SH-SY5Y (cell line): ENCODE measurements at regions not wholly inside any gene's neighbourhood (a gene's known extent, or its start where the extent isn't known, plus 50 kb on each side); places are given as distances from the start of the nearest gene placed in this dataset.

Experiments
- GATA2 ChIP-seq: IDR thresholded peaks from 2 replicates; pipeline ENCODE4 v1.6.1; 2011; ENCODE audit warnings: mild to moderate bottlenecking, low read depth, low read length
- GATA3 ChIP-seq: IDR thresholded peaks from 2 replicates; pipeline ENCODE4 v1.6.1; 2011; ENCODE audit warnings: low read depth, mild to moderate bottlenecking, low read length, moderate library complexity

DNA sequence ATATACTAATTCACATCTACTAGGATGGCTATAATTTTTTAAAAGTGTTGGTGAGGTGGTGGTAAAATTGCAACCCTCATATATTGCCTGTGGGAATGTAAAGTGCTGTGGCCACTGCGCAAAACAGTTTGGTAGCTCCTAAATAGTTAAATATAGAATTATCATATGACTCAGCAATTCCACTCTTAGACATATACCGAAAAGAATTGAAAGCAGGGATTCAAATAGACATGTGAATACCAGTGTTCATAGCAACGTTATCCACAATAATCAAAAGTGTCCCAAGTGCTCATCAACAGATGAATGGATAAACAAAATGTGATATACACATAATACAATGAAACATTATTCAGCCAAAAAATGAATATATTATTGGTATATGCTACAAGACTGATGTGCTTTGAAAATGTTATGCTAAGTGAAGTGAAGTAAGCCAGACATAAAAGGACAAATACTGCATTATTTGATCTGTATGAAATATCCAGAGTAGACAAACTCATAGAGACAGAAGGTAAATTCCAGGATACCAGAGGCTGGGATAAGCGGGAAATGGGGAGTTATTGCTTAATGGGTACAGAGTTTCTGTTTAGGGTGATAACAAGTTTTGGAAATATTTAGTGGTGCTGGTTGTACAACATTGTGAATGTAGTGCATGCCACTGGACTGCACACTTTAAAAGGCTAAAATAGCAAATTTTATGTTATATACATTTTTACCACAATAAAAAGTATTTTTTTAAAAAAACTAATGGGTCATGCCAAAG is 342.5 kb downstream of the SEC16B start:
- TF ChIP-seq GATA3, result no peak
- TF ChIP-seq GATA2, result no peak

DNA sequence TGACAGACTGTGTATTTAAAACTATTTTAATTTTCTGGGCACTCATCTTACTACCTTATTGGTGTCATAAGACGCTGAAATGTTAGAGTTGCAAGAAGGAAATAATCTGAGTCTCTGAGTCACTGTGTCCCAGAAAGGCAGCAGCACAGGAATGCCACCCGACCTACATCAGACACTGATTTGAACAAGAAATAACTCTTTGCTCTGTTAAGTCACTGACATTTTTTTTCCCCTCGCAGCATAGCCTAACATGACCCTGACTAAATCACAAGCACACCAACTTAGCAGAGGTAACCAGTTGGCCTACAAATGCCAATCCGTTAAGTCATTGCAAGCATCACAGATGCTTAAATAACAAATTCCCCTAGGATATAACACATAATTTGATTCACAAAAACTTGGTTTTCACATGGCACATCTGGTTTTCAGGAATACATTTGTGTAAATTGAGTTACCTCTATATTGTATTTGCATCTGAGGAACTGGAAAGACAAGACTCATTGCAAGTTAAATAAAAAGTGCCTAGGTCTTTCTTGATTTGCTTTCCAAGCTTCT is 349.1 kb downstream of the SEC16B start:
- TF ChIP-seq GATA2 (no peak), GATA3 (no peak)

DNA sequence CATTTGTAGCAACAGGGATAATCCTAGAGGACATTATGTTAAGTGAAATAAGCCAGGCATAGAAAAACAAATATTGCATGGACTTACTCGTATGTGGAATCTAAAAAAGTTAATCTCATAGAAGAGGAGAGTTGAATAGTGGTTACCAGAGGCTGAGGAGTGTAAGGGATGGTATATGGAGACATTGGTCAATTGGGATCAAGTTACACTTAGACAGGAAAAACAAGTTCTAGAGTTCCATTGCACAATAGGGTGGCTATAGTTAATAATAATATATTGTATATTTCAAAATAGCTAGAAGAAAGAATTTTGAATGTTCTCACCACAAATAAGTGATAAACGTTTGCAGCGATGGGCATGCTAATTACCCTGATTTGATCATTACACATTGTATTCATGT is 354.6 kb downstream of the SEC16B start:
- TF ChIP-seq GATA3 (no peak), GATA2 (no peak)

DNA sequence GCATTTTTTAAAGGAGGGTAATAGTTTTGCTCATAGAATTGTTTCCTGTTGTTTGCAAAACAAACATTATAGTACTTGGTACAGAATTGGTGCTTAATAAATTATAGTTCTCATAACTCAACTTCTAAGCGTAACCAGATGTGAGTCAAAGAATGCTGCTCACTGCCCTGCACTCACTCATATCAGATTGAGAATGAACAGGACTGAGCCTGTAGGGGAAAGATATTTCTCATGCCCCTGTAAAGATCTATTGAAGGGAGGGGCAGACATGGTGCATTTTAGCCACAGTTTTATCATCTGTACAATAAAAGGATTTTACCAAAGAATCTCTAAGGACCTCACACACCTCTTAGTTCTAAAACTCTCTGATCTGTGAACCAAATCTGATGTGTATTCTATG is 358.5 kb downstream of the SEC16B start:
- TF ChIP-seq GATA2 (peak; percentile 91), GATA3 (peak; percentile 87)

DNA sequence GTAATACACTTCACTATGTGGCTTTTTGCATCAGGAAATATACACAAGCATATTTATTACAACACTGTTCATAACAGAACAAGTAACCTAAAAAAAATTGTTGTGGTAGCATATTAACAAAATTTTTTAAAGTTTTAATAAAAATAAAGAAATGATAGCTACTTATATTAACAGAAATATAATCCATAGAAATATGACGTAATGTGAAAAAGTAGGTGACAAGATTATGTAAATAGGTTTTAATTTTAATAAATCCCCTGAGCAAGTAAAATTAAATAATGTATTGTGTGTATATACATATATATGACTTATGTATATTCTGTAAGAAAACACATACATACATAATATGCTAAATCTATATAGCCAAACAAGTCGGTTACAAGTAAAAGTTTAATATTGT is 359.9 kb downstream of the SEC16B start:
- TF ChIP-seq GATA2, result no peak
- no peak for TF ChIP-seq GATA3

DNA sequence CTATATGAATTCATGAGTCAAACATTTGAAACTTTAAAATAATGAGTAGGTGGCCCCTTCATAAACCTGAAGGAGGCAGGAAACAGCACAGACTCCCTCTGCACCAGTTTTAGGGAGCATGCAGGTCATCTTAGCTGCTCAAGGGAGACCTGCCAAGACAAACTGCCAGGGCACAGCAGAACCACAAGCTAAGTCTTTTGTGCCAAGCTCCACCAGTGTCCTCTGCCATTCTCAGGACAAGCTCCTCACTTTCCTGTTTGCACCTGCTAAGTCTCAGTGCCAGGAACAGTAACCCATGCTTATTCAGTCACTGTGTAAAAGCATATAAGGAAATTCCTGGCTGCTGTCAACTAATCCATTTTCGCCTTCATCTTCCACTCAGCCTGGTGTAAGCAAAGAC is 368.9 kb downstream of the SEC16B start:
- no peak for TF ChIP-seq GATA3
- no peak for TF ChIP-seq GATA2

DNA sequence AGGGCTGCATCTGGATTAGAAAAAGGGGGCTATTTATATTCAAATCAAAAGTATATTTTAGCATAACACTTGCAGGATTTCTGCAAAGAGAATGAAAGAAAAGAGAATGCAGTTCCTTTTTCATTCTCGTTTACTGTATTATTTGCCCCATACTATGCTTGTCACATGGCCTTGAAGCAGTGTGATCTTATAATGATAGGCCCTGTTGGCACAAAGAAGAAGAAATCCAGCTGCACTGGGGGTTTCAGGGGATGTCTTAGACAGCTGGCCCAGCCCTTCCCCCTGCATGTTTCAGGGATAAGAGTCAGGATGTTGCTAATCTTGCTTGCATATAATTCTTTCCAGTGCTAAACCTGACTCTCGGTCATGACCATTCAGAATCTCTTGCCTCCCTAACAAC is 369.5 kb downstream of the SEC16B start:
- TF ChIP-seq GATA2 (no peak), GATA3 (0 out of 2 replicates have a peak, but pooled peaks have one; percentile 24)

DNA sequence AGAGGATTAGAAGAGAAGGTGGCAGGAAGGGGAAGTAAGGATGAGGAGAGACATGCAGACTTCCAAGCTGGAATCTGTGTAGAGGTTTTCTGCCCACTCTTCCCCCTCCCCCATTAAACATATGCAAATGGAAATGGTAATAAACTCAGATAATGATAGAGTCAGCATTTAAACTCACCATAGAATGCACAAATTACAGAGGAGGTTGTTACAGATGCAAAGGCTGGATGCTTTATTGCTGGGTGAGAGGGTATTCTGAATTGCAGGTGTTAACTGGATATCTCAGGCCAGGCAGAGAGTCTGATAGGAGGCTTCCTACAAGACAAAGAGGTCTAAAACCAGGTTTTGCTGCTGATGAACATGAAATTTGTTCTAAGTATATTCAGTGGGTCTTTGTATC is 372.5 kb downstream of the SEC16B start:
- TF ChIP-seq GATA3 (no peak), GATA2 (no peak)

DNA sequence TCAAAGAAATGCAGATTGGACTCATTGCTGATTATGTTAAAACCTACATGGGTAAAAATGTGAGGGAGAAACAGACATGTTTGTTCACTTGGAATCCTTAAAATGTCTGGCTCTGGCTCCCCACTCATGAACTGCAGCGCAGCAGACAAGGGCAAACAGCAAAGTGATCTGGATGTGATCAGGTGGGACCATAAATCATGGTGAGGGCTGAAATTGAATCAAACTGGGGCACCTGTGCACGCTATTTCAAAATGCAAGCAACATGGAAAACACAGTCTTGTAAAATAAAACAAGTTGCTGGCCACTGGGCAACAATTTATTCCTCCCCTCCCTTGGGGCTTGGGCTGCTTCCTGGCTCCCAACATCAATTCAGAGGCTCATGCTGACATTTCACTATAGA is 373.4 kb downstream of the SEC16B start:
- TF ChIP-seq GATA2 (no peak), GATA3 (no peak)

DNA sequence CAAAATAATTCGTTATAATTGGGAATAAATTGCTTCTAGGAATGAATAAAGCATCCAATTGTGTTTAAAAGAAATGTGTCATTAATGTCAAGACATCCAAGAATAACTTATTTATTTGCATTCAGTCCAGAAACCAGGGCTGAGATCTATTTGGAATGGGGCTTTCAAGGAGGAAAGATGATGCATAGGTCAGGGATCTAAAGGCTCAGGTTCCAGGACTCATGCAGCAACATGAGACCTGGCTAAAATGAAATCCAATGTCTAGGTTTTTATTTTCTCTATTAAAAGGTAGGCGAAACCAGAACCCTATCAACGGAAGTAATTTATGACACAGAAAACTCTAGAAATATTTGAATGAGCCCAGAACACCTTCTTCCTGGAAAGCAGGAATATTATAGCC is 376.8 kb downstream of the SEC16B start:
- no peak for TF ChIP-seq GATA2
- TF ChIP-seq GATA3, result no peak

DNA sequence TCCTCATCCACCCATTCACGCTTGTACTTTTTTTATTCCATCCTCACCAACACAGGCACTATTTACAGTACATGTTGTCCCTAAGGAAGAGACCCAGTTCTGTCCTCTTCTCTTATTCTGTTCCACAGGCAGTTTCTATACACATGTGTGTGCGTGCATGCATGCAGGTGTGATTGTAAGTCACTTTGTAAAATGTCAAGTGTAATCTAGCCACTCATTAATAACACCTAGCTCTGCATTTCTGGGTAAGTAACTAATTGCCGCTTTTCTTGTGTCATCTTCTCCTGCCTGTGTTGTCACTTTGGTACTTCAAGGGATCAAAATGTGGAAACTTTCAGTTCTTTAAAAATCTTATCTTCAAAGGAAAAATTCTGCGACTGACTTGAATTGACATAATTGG is 377.2 kb downstream of the SEC16B start:
- TF ChIP-seq GATA2 (no peak), GATA3 (no peak)

DNA sequence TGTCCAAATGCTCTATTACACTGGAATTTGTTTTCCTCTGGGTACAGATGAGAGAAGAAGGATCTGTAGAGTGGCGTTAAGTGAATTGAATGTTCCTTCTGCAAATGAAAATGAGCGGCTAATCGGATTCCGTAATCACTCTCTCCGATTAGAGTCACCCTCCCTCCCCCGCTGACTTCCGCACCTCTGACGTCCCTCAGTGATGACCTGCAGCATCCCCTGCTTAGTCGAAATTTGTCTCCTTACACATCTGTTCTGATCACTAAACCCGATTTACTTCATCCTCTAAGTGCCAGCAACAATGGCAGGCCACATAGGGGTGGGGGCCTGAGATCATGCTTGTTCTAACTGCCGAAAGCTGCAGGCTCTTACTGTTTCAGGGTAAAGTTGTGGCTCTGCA is 378.7 kb downstream of the SEC16B start:
- no peak for TF ChIP-seq GATA3
- 0 out of 2 replicates have a peak, but pooled peaks have one; percentile 32 for TF ChIP-seq GATA2

DNA sequence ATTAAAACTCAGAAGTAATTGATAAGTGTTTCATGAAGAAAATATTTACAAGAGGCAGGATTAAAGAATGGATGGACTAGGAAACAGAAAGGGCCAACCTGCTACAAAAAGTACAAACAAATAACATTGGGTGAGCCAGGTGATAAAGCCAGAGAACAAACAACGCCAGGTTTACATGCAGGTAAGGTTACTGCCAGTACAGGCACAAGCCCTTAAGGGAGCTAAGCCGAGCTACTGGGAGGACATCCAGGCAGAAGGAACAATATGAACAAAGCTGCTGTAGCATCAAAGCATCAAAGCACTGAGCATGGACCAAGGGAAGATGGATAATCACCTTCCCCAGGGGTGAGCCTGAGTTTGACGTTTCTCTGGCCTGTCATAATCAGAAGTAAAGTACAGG is 380.7 kb downstream of the SEC16B start:
- TF ChIP-seq GATA3 (no peak), GATA2 (no peak)

DNA sequence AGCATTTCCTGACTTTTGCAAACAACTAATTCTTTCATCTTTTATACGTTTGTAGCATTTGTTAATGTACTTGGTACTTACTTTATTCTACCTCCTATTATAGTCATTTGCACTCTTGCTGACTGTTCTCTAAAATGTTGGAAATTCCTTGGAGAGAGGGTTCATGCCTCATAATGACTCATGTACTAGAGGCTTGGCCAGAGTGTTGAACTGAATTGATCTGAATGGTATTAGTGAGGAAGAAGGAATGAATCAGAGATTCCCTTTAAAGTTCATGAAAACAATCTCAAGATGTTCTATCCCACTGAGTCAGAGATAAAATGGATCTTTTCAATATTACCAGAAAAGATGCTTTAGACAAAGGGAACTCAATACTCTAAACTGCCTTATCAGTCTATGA is 383.4 kb downstream of the SEC16B start:
- TF ChIP-seq GATA2, result no peak
- TF ChIP-seq GATA3, result no peak
